ENCODE measurements at regions not wholly inside any gene's neighbourhood (a gene's known extent, or its start where the extent isn't known, plus 50 kb on each side); places are given as distances from the start of the nearest gene placed in this dataset.

GRCh38 chr2:83764447-83765005, 694.6 kb downstream of the SUCLG1 start:
- TF ChIP-seq GATA2 (IDR thresholded peaks at IDR 0.05; ENCODE audit: low read depth, low read length) (no peak), GATA3 (IDR thresholded peaks at IDR 0.05; ENCODE audit: low read depth, low read length) (no peak)

GRCh38 chr2:83757329-83757728, 701.8 kb downstream of the SUCLG1 start:
- TF ChIP-seq GATA2 (IDR thresholded peaks at IDR 0.05; ENCODE audit: low read depth, low read length), result no peak
- no peak for TF ChIP-seq GATA3 (IDR thresholded peaks at IDR 0.05; ENCODE audit: low read depth, low read length)

- TF ChIP-seq GATA2 (IDR thresholded peaks at IDR 0.05; ENCODE audit: low read depth, low read length) (no peak), GATA3 (IDR thresholded peaks at IDR 0.05; ENCODE audit: low read depth, low read length) (no peak)
Measured at GRCh38 chr2:83756219-83756618, 702.9 kb downstream of the SUCLG1 start.

- TF ChIP-seq GATA3 (IDR thresholded peaks at IDR 0.05; ENCODE audit: low read depth, low read length) (no peak), GATA2 (IDR thresholded peaks at IDR 0.05; ENCODE audit: low read depth, low read length) (no peak)
Measured at GRCh38 chr2:83747141-83747540, 711.9 kb downstream of the SUCLG1 start.

GRCh38 chr2:83744855-83745254, 714.2 kb downstream of the SUCLG1 start:
- TF ChIP-seq GATA2 (IDR thresholded peaks at IDR 0.05; ENCODE audit: low read depth, low read length) (no peak), GATA3 (IDR thresholded peaks at IDR 0.05; ENCODE audit: low read depth, low read length) (no peak)

- TF ChIP-seq GATA2 (IDR thresholded peaks at IDR 0.05; ENCODE audit: low read depth, low read length) (no peak), GATA3 (IDR thresholded peaks at IDR 0.05; ENCODE audit: low read depth, low read length) (no peak)
Measured at GRCh38 chr2:83742117-83742782, 716.8 kb downstream of the SUCLG1 start.

GRCh38 chr2:83730223-83730622, 728.9 kb downstream of the SUCLG1 start:
- no peak for TF ChIP-seq GATA2 (IDR thresholded peaks at IDR 0.05; ENCODE audit: low read depth, low read length)

- TF ChIP-seq GATA2 (IDR thresholded peaks at IDR 0.05; ENCODE audit: low read depth, low read length), result no peak
- TF ChIP-seq GATA3 (IDR thresholded peaks at IDR 0.05; ENCODE audit: low read depth, low read length), result no peak
Measured at GRCh38 chr2:83725735-83726134, 733.3 kb downstream of the SUCLG1 start.

- TF ChIP-seq GATA3 (IDR thresholded peaks at IDR 0.05; ENCODE audit: low read depth, low read length) (no peak), GATA2 (IDR thresholded peaks at IDR 0.05; ENCODE audit: low read depth, low read length) (no peak)
Measured at GRCh38 chr2:83705146-83705545, 753.9 kb downstream of the SUCLG1 start.

- TF ChIP-seq GATA2 (IDR thresholded peaks at IDR 0.05; ENCODE audit: low read depth, low read length) (no peak), GATA3 (IDR thresholded peaks at IDR 0.05; ENCODE audit: low read depth, low read length) (no peak)
Measured at GRCh38 chr2:83703598-83703997, 755.5 kb downstream of the SUCLG1 start.

GRCh38 chr2:83696838-83697237, 762.2 kb downstream of the SUCLG1 start:
- no peak for TF ChIP-seq GATA3 (IDR thresholded peaks at IDR 0.05; ENCODE audit: low read depth, low read length)
- no peak for TF ChIP-seq GATA2 (IDR thresholded peaks at IDR 0.05; ENCODE audit: low read depth, low read length)

GRCh38 chr2:83695530-83695929, 763.5 kb downstream of the SUCLG1 start:
- TF ChIP-seq GATA3 (IDR thresholded peaks at IDR 0.05; ENCODE audit: low read depth, low read length), result no peak
- TF ChIP-seq GATA2 (IDR thresholded peaks at IDR 0.05; ENCODE audit: low read depth, low read length), result no peak

GRCh38 chr2:83695037-83695436, 764.0 kb downstream of the SUCLG1 start:
- no peak for TF ChIP-seq GATA2 (IDR thresholded peaks at IDR 0.05; ENCODE audit: low read depth, low read length)
- TF ChIP-seq GATA3 (IDR thresholded peaks at IDR 0.05; ENCODE audit: low read depth, low read length), result no peak

- TF ChIP-seq GATA3 (IDR thresholded peaks at IDR 0.05; ENCODE audit: low read depth, low read length) (no peak), GATA2 (IDR thresholded peaks at IDR 0.05; ENCODE audit: low read depth, low read length) (no peak)
Measured at GRCh38 chr2:83689402-83689801, 769.7 kb downstream of the SUCLG1 start.

GRCh38 chr2:83686863-83687262, 772.2 kb downstream of the SUCLG1 start:
- TF ChIP-seq GATA3 (IDR thresholded peaks at IDR 0.05; ENCODE audit: low read depth, low read length) (no peak), GATA2 (IDR thresholded peaks at IDR 0.05; ENCODE audit: low read depth, low read length) (no peak)

Measured in SH-SY5Y (cell line).